Osteoblast (primary cell): ENCODE measurements at regions not wholly inside any gene's neighbourhood (a gene's known extent, or its start where the extent isn't known, plus 50 kb on each side); places are given as distances from the start of the nearest gene placed in this dataset.

Experiments
- DNase-seq: peaks from one replicate; pipeline ENCODE4 v3.0.0; 2011; ENCODE audit warnings: low spot score, mixed read lengths; ENCODE audit not compliant: insufficient read length; ENCODE audit errors: missing footprints
- H2AFZ ChIP-seq: 2 replicates; pipeline ENCODE4 v1.6.0; 2011; ENCODE audit warnings: mild to moderate bottlenecking, low read length
- H3K27ac ChIP-seq: 2 replicates; pipeline ENCODE4 v1.5.1; 2011; ENCODE audit warnings: mild to moderate bottlenecking, low read depth, low read length, moderate library complexity
- H3K27me3 ChIP-seq: 2 replicates; pipeline ENCODE4 v1.6.0; 2012; ENCODE audit warnings: mild to moderate bottlenecking, control low read depth, inconsistent platforms, low read length, moderate library complexity; ENCODE audit not compliant: insufficient read depth
- H3K36me3 ChIP-seq: 2 replicates; pipeline ENCODE4 v1.5.1; 2011; ENCODE audit warnings: mild to moderate bottlenecking, low read length, control low read depth, moderate library complexity; ENCODE audit not compliant: insufficient read depth
- H3K4me1 ChIP-seq: 2 replicates; pipeline ENCODE4 v1.5.1; 2011; ENCODE audit warnings: mild to moderate bottlenecking, low read length, control low read depth, moderate library complexity; ENCODE audit not compliant: insufficient read depth
- H3K4me2 ChIP-seq: 2 replicates; pipeline ENCODE4 v1.6.0; 2011; ENCODE audit warnings: mild to moderate bottlenecking, low read length; ENCODE audit not compliant: insufficient read depth
- H3K4me3 ChIP-seq: fragments of 200-600 bp; sonication (generic); 3 replicates; pipeline ENCODE4 v1.5.1; 2012; ENCODE audit warnings: mild to moderate bottlenecking, low read length, inconsistent platforms; ENCODE audit not compliant: insufficient read depth
- H3K79me2 ChIP-seq: 2 replicates; pipeline ENCODE4 v1.6.0; 2012; ENCODE audit warnings: mild to moderate bottlenecking, low read length, control low read depth, inconsistent platforms; ENCODE audit not compliant: insufficient read depth
- H3K9me3 ChIP-seq: 2 replicates; pipeline ENCODE4 v1.5.1; 2011; ENCODE audit warnings: low read depth, low read length, control low read depth
- H4K20me1 ChIP-seq: 2 replicates; pipeline ENCODE4 v1.6.0; 2012; ENCODE audit warnings: mild to moderate bottlenecking, low read length, control low read depth; ENCODE audit not compliant: insufficient read depth
- CTCF ChIP-seq: IDR thresholded peaks from 2 replicates; pipeline ENCODE4 v1.5.1; 2011; ENCODE audit warnings: mild to moderate bottlenecking, low read depth, low read length, moderate library complexity; ENCODE audit errors: extremely low read depth

DNA sequence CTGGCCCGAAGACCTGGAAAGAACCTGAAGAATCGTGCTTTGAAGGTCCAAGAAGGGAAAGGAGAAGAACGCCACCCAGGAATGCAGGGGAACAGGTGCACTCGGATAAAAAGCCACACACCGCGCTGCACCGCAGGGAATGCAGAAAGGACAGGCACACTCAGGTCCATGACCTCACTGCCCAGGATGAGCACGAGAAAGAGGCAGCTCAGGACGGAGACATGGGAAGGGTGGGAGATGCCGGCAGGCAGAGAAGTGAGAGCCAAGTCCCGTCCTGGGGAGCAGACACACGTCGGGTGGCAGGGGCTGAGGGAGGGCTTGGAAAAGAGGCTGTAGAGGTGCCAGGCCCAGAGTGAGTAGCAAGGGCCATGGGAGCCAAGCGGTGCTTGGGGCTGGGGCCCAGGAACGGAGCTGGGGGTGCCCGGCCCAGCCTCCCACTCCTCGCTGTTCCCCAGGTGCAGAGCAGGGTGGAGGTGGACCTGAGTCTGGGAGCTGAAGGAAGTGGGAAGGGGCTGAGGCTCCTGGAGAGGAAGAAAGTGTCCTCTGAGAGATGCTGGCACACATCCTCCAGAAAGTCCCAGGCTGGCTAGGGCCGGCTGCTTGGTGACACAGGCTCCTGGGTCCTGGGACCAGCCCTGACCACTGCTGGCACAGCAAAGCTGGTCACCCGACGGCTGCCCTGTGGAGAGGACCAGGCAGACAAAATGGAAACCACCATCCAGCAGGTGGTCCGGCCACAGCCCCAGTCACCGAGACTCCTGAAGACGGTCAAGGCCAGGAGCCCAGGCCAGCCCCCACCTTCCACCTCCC lies 91.3 kb downstream of the PSMB1 start:
- H4K20me1 ChIP-seq = no peaks in the 10 kb centered on the region
- no peak overlapping the region for H2AFZ ChIP-seq
- no peak for DNase-seq

GRCh38 chr6:170461111-170461510 lies 92.0 kb downstream of the PSMB1 start:
- no peak for DNase-seq
- H4K20me1 ChIP-seq = no peaks in the 10 kb centered on the region
- no peak for TF ChIP-seq CTCF
- no peaks in the 10 kb centered on the region for H3K9me3 ChIP-seq
- H2AFZ ChIP-seq = no peak overlapping the region
- H3K4me1 ChIP-seq = peaks cover 6% of the 10 kb centered on the region
- no peaks in the 10 kb centered on the region for H3K27me3 ChIP-seq
- no peaks in the 10 kb centered on the region for H3K36me3 ChIP-seq
- no peak overlapping the region for H3K4me3 ChIP-seq
- H3K4me2 ChIP-seq = no peak overlapping the region
- H3K27ac ChIP-seq = no peak overlapping the region
- no peaks in the 10 kb centered on the region for H3K79me2 ChIP-seq

More for the DNA sequence above, 91.3 kb downstream of the PSMB1 start:
- H3K4me3 ChIP-seq = no peak overlapping the region
- H3K27ac ChIP-seq = no peak overlapping the region
- no peak overlapping the region for H3K4me2 ChIP-seq
- no peak for TF ChIP-seq CTCF
- H3K27me3 ChIP-seq = no peaks in the 10 kb centered on the region
- H3K79me2 ChIP-seq = no peaks in the 10 kb centered on the region
- no peaks in the 10 kb centered on the region for H3K36me3 ChIP-seq
- no peaks in the 10 kb centered on the region for H3K9me3 ChIP-seq
- peaks cover 6% of the 10 kb centered on the region for H3K4me1 ChIP-seq

GRCh38 chr6:170460641-170461040 lies 92.5 kb downstream of the PSMB1 start:
- no peak overlapping the region for H3K4me2 ChIP-seq
- no peaks in the 10 kb centered on the region for H3K79me2 ChIP-seq
- no peak overlapping the region for H3K4me3 ChIP-seq
- H3K27ac ChIP-seq = no peak overlapping the region
- no peaks in the 10 kb centered on the region for H3K9me3 ChIP-seq
- no peaks in the 10 kb centered on the region for H3K27me3 ChIP-seq
- TF ChIP-seq CTCF = no peak
- no peaks in the 10 kb centered on the region for H3K36me3 ChIP-seq
- peaks cover 6% of the 10 kb centered on the region for H3K4me1 ChIP-seq
- no peak overlapping the region for H2AFZ ChIP-seq
- peak; percentile 42 for DNase-seq
- no peaks in the 10 kb centered on the region for H4K20me1 ChIP-seq

GRCh38 chr6:170459451-170459850 lies 93.7 kb downstream of the PSMB1 start:
- peak overlapping the region; percentile 80 for H2AFZ ChIP-seq
- H3K4me2 ChIP-seq = peak overlapping the region; percentile 95
- H3K4me3 ChIP-seq = peak overlapping the region; percentile 71
- no peaks in the 10 kb centered on the region for H3K27me3 ChIP-seq
- DNase-seq = peak; percentile 97
- no peaks in the 10 kb centered on the region for H3K79me2 ChIP-seq
- peaks cover 6% of the 10 kb centered on the region for H3K4me1 ChIP-seq
- H4K20me1 ChIP-seq = no peaks in the 10 kb centered on the region
- H3K9me3 ChIP-seq = no peaks in the 10 kb centered on the region
- no peak overlapping the region for H3K27ac ChIP-seq
- no peaks in the 10 kb centered on the region for H3K36me3 ChIP-seq
- TF ChIP-seq CTCF = no peak
